M059J (cell line): ENCODE measurements at regions not wholly inside any gene's neighbourhood (a gene's known extent, or its start where the extent isn't known, plus 50 kb on each side); places are given as distances from the start of the nearest gene placed in this dataset.
"Not testable (repeated sequence)": the region's sequence is repeated elsewhere in the genome, so short reads cannot be mapped to it uniquely, and the experiment has no call there.

Experiments used
- DNase-seq: peaks from one replicate; pipeline ENCODE4 v3.0.0-alpha.2; 2012; ENCODE audit warnings: low read depth

GRCh38 chr3:182136008-182136910 lies 424.5 kb downstream of the SOX2 start:
- no peak for DNase-seq

DNA sequence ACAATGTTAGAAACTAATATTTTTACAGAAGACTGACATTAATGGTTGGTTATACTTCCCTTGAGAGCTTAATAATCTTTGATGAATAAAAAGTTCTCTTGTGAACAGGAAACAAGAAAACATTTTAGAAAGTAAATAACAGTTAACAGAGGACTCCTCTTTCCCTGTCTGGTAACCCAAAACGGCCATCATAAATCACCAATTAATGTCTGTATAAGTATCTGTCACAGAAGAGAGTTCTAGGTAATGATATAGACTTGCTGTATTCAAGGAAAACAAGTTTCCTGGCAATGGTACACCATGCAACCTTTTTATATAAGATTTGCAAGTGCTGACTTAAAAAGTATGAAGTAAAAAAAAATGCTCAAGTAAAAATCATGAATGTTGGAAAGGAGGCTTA lies 426.7 kb downstream of the SOX2 start:
- DNase-seq = no peak

DNA sequence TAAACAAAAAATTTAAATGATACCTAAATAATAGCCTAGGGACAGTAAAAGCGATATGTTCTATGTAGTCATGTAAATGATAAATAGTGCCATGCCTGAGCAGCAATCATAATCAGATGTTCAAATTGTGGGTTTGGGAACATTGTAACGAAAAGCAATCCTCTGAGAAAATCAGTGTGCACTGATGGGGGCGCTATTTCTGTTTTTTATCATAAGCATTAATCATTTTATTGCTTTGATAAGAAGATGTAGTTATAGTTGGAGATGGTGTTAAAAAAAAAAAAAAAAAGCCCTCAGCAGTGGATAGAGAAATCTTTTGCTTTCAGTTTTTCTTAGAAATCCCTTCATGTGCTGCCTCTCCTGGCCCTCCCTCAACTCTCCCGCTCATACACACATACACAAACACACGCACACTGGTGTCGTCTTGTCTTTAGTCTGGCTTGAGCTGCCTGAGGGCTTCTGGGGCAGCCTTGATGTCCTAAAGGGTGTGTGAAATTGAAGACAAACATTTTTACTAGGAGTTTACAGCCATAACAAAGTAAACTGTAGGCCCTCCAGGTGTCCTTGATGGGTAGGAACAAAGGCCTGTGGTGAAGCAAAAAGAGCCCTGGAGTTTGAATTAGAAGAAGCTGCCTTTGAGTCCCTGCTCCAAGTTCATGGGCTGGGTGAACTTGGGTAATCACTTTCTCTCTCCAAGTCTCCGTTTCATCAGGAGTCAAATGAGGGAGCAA lies 428.1 kb downstream of the SOX2 start:
- no peak for DNase-seq

DNA sequence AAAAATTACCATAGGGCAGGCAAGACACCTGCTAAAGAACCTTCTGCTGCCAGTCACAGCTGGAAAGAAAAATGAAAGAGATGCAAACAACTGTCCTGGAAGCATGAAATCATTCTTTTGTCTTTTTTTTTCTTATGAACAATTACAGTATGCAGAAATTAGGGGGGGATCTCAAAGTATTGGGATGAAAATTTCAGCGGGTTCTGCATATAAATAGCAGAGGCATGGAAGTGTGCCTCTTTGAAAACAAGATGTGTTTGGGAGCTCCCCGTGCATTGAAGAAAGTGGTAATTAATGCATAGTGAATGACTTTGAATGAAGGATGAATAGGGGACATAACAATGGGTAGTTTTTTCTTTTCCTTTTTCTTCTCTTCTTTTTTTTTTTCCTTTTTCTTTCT lies 431.2 kb downstream of the SOX2 start:
- DNase-seq = no peak

- DNase-seq = no peak
Measured at GRCh38 chr3:182143903-182144302, 432.2 kb downstream of the SOX2 start.

DNA sequence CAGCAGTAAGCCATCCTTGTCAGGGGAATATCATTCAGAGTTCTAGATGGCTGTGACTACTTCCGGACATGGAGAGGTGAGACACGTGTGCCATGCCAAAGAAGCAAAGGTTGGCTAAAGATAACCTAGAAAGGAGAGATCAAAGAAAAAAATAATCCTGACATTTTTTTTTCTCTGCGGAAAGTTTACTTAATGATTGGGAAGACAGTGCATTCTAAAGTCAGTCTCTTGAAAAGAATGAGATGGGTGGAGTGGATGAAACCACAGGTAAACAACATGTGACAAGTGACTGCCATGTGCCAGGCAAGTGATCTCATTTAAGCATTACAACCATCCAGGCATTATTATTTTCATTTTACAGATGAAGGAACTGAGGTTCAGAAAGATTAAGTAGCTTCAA lies 436.6 kb downstream of the SOX2 start:
- no peak for DNase-seq

- no peak for DNase-seq
Measured at GRCh38 chr3:182149594-182149993, 437.9 kb downstream of the SOX2 start.

DNA sequence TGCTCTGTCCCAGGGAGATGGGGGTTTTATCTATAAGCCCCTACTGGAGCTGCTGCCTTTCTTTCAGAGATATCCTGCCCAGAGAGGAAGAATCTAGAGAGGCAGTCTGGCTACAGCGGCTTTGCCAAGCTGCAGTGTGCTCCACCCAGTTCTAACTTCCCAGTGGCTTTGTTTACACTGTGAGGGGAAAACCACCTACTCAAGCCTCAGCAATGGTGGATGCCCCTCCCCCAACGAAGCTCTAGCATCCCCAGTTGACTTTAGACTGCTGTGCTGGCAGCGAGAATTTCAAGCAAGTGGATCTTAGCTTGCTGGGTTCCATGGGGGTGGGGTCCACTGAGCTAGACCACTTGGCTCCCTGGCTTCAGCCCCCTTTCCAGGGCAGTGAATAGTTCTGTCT lies 444.6 kb downstream of the SOX2 start:
- not testable (repeated sequence) for DNase-seq

DNA sequence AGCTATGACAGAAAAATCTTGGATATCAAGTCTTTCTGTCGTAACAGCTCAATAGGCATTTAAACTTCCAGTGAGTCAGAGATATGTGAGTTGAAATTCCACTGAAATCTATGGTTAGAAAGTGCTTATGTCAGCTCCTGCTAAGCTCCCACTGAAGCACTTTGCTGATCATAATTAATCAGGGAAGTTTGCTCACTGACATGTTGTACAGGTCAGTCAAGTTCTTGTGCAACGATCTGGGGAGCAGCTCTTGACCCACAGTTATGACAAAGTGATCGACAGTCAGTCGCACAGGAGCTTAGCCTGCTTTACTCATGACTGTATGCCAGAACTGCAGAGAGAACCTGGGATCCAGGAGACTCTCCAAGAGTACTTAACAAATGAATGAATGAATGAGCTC lies 453.5 kb downstream of the SOX2 start:
- DNase-seq = no peak

GRCh38 chr3:182172534-182172933 lies 460.8 kb downstream of the SOX2 start:
- DNase-seq = no peak

GRCh38 chr3:182178488-182179200 lies 466.9 kb downstream of the SOX2 start:
- no peak for DNase-seq

- DNase-seq = no peak
Measured at GRCh38 chr3:182179631-182180030, 467.9 kb downstream of the SOX2 start.

- no peak for DNase-seq
Measured at GRCh38 chr3:182180654-182181385, 469.1 kb downstream of the SOX2 start.

DNA sequence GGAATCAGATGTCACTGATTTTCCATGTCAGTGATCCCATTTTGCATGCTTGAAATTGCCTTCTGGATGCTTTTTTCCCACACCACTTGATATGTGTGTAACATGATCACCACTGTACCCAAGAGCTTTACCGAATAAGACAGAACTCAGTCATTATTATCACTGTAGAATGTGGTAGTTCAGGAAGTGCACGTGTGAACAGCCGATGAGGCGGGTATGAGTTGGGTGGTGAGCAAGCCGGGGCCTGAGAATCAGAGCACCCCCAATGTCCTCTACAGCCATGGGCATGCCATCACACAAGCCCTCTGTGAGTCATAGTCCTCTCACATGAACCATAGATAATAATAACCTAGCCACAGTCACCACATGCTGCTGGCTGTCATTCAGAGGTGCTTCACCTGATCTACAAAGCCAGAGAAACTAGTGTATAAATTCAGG lies 470.8 kb downstream of the SOX2 start:
- peak; percentile 74 for DNase-seq

GRCh38 chr3:182183716-182184430 lies 472.1 kb downstream of the SOX2 start:
- DNase-seq = no peak

- DNase-seq = no peak
Measured at GRCh38 chr3:182185313-182185712, 473.6 kb downstream of the SOX2 start.

DNA sequence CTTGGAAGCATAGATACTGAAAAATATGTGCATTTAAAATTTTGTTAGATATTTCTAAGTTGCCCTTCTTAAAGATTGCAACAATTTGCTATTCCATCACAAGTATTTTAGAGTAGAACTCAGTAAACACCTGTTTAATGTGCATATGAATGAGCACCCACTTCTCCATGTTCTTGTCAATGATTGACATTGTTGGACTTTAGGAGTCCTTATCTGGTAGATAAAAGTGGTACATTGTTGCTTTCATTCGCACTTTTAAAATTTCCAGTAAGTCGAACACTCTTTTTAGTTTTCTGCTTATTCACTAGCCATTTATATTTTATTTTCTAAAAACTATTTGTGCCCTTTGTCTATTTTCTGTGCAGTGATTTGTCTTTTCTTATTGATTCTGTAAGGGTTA lies 478.3 kb downstream of the SOX2 start:
- no peak for DNase-seq

- no peak for DNase-seq
Measured at GRCh38 chr3:182198345-182198744, 486.6 kb downstream of the SOX2 start.

GRCh38 chr3:182201456-182202168 lies 489.9 kb downstream of the SOX2 start:
- no peak for DNase-seq

- peak; percentile 99 for DNase-seq
Measured at GRCh38 chr3:182212479-182213076, 500.9 kb downstream of the SOX2 start.
